GM19397 (cell line): ENCODE measurements at regions not wholly inside any gene's neighbourhood (a gene's known extent, or its start where the extent isn't known, plus 50 kb on each side); places are given as distances from the start of the nearest gene placed in this dataset.

Experiments used
- ATAC-seq: cut with Tn5 transposase; IDR thresholded peaks from one replicate; pipeline ENCODE4 v1.9.1; 2021; ENCODE audit warnings: mild to moderate bottlenecking, moderate library complexity; ENCODE audit not compliant: unreplicated experiment

DNA sequence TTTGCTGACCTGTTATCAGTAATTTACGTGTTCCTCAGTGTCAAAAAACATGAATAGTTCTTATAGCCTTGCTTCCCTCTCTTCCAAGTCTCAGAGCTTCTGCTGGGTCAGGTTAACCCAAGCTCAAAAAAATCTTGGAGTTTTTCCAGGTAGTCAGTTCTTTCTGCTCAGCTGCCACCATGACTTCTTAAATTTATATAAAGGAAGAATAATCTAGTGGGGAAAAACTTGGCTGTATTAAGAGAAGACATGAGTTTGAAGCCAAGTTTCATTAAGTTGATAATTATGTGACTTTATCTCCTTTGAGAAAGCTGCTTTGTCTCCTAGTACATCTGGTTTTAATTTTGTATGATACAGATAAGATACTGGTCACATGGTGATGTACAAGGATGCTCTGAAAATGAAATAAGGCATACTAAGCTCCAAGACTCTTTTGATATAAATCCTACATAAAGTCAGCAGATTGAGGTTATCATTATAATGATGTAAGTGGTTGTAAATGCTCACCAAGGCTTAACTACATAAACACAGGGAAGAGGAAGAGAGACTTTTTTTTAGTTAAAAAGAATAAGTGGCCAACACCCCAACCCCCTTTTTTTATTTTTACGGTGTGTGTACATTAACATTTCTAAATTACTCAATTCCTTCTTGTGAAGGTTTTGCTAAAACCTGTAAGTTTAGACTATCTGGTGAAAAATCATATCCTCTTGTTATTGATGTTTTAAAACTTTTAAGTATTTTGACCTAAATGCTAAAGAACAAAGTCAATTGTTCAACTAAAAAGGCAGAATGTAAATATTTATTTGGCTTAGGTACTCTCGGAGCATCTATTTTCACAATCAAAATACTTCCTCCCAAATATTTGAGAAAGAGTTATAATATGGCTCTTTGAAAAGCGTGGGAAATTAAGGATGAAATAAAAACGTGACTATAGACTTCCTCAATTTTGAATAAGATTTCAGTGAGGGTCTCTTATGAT is 84.1 kb upstream of the SLC38A2 start:
- no peak for ATAC-seq

GRCh38 chr12:46455648-46456352 is 83.2 kb upstream of the SLC38A2 start:
- ATAC-seq = no peak

- ATAC-seq = no peak
These were observed 82.4 kb upstream of the SLC38A2 start for GRCh38 chr12:46454981-46455380.

DNA sequence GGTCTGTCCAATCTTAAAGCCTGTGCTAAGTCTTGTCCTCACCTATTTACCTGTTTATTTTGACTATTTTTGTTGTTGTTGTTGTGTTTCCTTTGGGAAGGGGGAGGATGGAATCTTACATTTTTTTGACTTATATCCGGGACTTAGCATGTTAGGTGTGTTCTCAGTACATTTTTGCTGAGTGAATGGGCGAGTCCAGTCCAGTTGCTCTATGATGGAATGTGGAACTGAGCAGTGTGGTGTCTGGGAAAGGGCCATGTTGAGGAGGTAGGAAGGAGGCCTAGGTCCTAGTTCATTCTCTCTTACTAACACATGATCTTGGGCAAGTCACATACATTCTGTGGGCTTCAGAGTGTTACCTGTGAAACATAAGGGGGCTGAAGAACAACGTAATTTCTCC is 80.9 kb upstream of the SLC38A2 start:
- no peak for ATAC-seq

- no peak for ATAC-seq
These were observed 80.2 kb upstream of the SLC38A2 start for GRCh38 chr12:46452776-46453175.

DNA sequence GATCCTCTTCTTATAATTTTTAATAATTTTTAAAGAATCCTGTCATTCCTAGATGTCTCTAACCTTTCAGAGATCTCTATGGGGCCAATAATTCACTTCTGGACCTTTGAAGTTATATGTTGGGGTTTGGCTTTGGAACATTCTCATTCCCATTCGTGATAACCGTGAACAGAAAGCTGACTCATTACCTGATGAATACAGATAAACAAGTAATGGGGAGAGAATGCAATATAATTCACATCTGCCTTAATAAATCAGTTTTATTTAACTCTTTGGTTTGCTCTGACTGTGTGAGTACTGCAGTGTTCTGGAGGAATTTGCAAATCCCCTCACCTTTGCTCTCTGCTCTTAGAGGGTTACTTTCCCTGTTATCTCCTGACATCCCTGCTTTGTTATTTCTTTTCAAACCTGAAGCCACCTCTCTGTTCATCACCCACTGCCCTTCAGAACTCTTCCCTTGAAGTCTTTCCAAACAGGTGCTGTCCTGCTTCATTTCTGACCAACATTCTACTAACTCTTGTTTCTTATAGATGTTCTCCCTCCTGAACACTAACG is 79.6 kb upstream of the SLC38A2 start:
- ATAC-seq = no peak

GRCh38 chr12:46451276-46452021 is 78.9 kb upstream of the SLC38A2 start:
- no peak for ATAC-seq

GRCh38 chr12:46450279-46450748 is 77.7 kb upstream of the SLC38A2 start:
- ATAC-seq = no peak

- no peak for ATAC-seq
These were observed 77.3 kb upstream of the SLC38A2 start for GRCh38 chr12:46449856-46450255.

GRCh38 chr12:46449316-46449715 is 76.7 kb upstream of the SLC38A2 start:
- no peak for ATAC-seq

- ATAC-seq = no peak
These were observed 74.1 kb upstream of the SLC38A2 start for GRCh38 chr12:46446645-46447044.

GRCh38 chr12:46445551-46446235 is 73.1 kb upstream of the SLC38A2 start:
- ATAC-seq = no peak

GRCh38 chr12:46445093-46445492 is 72.5 kb upstream of the SLC38A2 start:
- ATAC-seq = no peak

DNA sequence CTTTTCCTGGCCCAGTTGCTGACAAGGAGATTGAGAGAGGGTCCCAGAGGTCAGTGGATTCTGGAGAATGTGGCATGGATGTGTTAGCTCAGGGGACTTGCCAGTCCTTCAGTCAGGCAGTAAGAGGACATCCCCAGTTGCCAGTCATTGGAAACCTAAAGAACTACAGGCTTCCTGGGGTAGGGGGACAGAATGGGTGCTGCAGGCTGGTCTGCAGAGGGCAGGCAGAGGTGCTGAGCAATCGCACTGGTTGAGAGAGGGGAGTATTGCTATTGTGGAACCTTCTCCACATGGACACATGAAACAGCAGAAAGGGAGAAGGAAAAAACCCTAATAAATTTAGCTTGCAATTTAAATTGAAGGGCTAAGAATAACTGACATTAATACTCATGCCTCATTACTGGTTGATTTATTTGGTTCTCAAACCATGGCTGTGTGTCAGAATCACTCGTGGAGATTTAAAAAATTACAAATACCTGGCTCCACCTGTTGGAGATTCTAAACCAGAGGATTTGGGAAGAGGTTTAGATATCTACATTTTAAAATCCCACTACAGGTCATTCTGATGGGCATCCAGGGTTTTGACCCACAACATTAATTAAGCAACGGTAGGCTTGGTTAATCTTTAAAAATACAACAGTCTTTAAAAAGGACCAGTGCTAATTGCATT is 71.2 kb upstream of the SLC38A2 start:
- ATAC-seq = no peak

- no peak for ATAC-seq
These were observed 70.2 kb upstream of the SLC38A2 start for GRCh38 chr12:46442738-46443137.

DNA sequence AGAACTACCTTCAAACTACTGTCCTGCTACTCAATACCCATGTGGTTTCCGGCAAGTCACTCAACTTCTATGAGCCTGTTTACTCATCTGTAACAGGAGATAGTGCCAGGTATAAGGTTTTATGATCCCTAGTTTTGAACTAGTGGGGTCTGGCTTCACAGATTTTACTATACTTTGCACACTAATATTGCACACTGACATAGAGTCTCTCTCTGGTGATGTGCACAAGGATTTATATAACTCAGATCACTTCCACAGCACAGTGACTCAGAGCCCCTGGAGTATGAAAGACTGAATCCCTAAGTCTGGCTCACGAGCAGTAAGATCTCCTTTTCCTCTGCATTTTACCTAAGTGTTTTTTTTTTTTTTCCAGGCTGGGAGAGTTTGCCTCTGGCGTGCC is 69.7 kb upstream of the SLC38A2 start:
- ATAC-seq = no peak

DNA sequence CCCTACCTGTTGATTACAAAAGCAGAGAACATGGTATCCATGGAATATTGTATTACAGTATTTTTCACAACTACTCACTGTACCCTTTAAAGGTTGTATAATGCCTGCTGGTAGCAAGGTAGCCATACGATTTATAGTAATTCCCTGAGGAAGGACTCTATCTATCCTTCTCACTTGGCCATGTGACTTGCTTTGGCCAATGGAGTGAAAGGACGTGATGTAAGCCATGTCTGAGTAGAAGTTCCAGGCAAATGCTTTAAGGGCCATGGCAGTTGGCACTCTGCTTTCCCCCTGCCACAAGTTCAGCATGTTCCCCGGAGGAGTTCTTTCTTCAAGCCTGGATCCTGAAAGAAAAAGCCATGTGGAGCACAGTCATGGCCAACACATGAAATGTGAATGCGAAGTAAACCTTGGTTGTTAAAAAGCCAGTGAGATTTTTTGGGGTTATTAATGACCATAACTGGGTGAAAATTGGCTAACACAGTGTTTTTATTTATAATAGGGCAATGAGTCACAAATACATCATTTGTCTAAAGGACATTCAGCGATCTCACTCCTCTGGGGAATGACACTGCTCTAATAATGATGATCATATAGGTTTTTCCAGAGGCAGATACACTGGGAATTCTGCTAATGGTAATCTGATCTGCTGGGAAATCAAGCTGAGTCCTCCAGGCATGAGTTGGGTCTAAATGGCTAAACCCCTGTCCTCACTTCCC is 67.4 kb upstream of the SLC38A2 start:
- ATAC-seq = no peak

- no peak for ATAC-seq
These were observed 66.2 kb upstream of the SLC38A2 start for GRCh38 chr12:46438719-46439319.

DNA sequence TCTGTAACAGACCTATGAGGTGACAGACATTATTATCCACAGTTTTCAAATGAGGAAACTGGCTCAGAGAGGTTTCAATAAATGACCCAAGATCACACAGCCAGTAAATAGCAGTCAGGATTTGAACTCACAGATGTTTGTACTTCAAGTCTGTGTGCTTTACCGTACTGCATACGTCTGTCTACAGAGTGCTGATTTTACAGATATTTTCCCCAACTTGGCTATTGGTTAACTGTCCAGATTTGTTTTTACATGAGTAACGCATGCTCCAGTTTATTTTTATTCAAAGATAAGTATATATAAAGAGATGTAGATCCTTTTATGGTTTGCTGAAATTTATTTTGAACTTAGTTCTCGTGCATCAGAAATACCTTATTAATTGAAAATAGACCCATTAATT is 65.7 kb upstream of the SLC38A2 start:
- ATAC-seq = no peak
